HL-60 (cell line): ENCODE measurements at regions not wholly inside any gene's neighbourhood (a gene's known extent, or its start where the extent isn't known, plus 50 kb on each side); places are given as distances from the start of the nearest gene placed in this dataset.
"Not testable (repeated sequence)": the region's sequence is repeated elsewhere in the genome, so short reads cannot be mapped to it uniquely, and the experiment has no call there.

ENCODE experiments used
- DNase-seq, 2 experiments: peaks; one replicate each; pipeline ENCODE4 v3.0.0-alpha.2; 2010 to 2020; ENCODE audit warnings: low read depth in 1 of 2, low spot score in 1 of 2
- H3K27ac ChIP-seq: fragments of 250-450 bp; sonication (Bioruptor Pico); replicated peaks from 2 replicates; pipeline ENCODE4 v1.5.1; 2020; ENCODE audit warnings: mild to moderate bottlenecking, moderate library complexity
- H3K27me3 ChIP-seq: fragments of 250-450 bp; sonication (Bioruptor Pico); 2 replicates; pipeline ENCODE4 v1.5.1; 2021; ENCODE audit warnings: mild to moderate bottlenecking, moderate library complexity; ENCODE audit not compliant: insufficient read depth, poor library complexity, severe bottlenecking
- H3K4me3 ChIP-seq: replicated peaks from 2 replicates; pipeline ENCODE4 v1.5.1; 2011; ENCODE audit warnings: mild to moderate bottlenecking, control low read depth, low read length; ENCODE audit not compliant: insufficient read depth
- CTCF ChIP-seq: IDR thresholded peaks from one replicate; pipeline ENCODE4 v1.5.1; 2011; ENCODE audit warnings: low read length, control low read depth, inconsistent platforms; ENCODE audit not compliant: insufficient read depth
- GABPA ChIP-seq: IDR thresholded peaks from 2 replicates; pipeline ENCODE4 v1.6.1; 2012; ENCODE audit warnings: low read depth
- POLR2AphosphoS5 ChIP-seq: IDR thresholded peaks from 2 replicates; pipeline ENCODE4 v1.6.1; 2012; ENCODE audit warnings: low read depth
- REST ChIP-seq: IDR thresholded peaks from 2 replicates; pipeline ENCODE4 v1.6.1; 2012; ENCODE audit warnings: low read depth; ENCODE audit not compliant: insufficient replicate concordance
- SPI1 ChIP-seq: IDR thresholded peaks from 2 replicates; pipeline ENCODE4 v1.6.1; 2012; ENCODE audit warnings: low read depth, mild to moderate bottlenecking, borderline replicate concordance

- H3K4me3 ChIP-seq, result no peak overlapping the region
- DNase-seq, result no peak
- H3K27ac ChIP-seq, result no peak overlapping the region
- H3K27me3 ChIP-seq, result no peaks in the 10 kb centered on the region
- no peak for TF ChIP-seq CTCF
- no peak for TF ChIP-seq REST
- TF ChIP-seq SPI1, result no peak
- no peak for TF ChIP-seq POLR2AphosphoS5
- TF ChIP-seq GABPA, result no peak
Observed at GRCh38 chr6:126967296-126968005, 151.0 kb upstream of the RSPO3 start.

- Histone ChIP-seq H3K4me3 (no peak overlapping the region), H3K27me3 (no peaks in the 10 kb centered on the region), H3K27ac (no peak overlapping the region)
- DNase-seq, result no peak
- TF ChIP-seq REST (no peak), SPI1 (no peak), POLR2AphosphoS5 (no peak), CTCF (no peak), GABPA (no peak)
Observed at GRCh38 chr6:126976253-126976797, 142.1 kb upstream of the RSPO3 start.

GRCh38 chr6:126983779-126984178 is 134.7 kb upstream of the RSPO3 start:
- no peak for TF ChIP-seq REST
- TF ChIP-seq GABPA, result no peak
- no peak for TF ChIP-seq POLR2AphosphoS5
- TF ChIP-seq SPI1, result no peak
- no peak for TF ChIP-seq CTCF
- no peaks in the 10 kb centered on the region for H3K27me3 ChIP-seq
- no peak for DNase-seq
- H3K27ac ChIP-seq, result no peak overlapping the region
- no peak overlapping the region for H3K4me3 ChIP-seq

- not testable (repeated sequence) for H3K27me3 ChIP-seq, H3K4me3 ChIP-seq, DNase-seq, H3K27ac ChIP-seq
Observed at GRCh38 chr6:126988125-126988524, 130.3 kb upstream of the RSPO3 start.
